HCT116 (cell line): ENCODE measurements at regions not wholly inside any gene's neighbourhood (a gene's known extent, or its start where the extent isn't known, plus 50 kb on each side); places are given as distances from the start of the nearest gene placed in this dataset.

Experiments
- SRF ChIP-seq: IDR thresholded peaks from 2 replicates; pipeline ENCODE4 v1.6.1; 2012; ENCODE audit warnings: low read depth
- TF ChIP-seq, protein P1 (sequence below), 3 experiments: fragments of 200-600 bp in 1 of 3; sonication (generic) in 1 of 3; IDR thresholded peaks in 2 of 3; conservative IDR thresholded peaks in 1 of 3; 2 replicates each; pipeline ENCODE4 v1.5.1; 2012 to 2017; ENCODE audit warnings: low read depth in 2 of 3, low read length in 2 of 3, antibody characterized with exemption in 1 of 3, borderline replicate concordance in 1 of 3, control low read depth in 1 of 3, mild to moderate bottlenecking in 1 of 3, mixed read lengths in 1 of 3, mixed run types in 1 of 3, moderate library complexity in 1 of 3; ENCODE audit not compliant: insufficient read depth in 1 of 3

DNA sequence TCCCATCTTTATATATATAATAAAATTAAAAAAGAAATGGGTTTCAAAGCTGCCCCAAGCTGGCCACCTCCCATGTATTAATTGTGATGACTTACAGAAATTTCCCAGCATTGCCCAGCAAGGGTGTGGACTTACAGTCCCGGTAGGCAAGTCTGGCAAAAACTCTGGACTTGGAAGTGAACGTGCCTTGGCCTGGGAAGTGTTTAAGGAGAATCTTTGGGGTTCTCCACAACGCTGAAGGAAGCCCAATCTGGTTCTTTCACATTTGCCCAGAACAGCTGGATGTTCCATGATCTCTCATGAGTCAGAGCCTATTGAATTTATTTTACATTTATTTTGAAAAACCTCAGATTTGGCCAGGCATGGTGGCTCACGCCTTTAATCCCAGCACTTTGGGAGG is 98.4 kb upstream of the SLC45A1 start:
- TF ChIP-seq, protein P1, sequence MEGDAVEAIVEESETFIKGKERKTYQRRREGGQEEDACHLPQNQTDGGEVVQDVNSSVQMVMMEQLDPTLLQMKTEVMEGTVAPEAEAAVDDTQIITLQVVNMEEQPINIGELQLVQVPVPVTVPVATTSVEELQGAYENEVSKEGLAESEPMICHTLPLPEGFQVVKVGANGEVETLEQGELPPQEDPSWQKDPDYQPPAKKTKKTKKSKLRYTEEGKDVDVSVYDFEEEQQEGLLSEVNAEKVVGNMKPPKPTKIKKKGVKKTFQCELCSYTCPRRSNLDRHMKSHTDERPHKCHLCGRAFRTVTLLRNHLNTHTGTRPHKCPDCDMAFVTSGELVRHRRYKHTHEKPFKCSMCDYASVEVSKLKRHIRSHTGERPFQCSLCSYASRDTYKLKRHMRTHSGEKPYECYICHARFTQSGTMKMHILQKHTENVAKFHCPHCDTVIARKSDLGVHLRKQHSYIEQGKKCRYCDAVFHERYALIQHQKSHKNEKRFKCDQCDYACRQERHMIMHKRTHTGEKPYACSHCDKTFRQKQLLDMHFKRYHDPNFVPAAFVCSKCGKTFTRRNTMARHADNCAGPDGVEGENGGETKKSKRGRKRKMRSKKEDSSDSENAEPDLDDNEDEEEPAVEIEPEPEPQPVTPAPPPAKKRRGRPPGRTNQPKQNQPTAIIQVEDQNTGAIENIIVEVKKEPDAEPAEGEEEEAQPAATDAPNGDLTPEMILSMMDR (IDR thresholded peaks at IDR 0.05 in 2 of 3, conservative IDR thresholded peaks at IDR 0.05 in 1 of 3; ENCODE audit: borderline replicate concordance in 1 of 3, insufficient read depth in 1 of 3, low read depth in 2 of 3, low read length in 2 of 3) = no peak
- no peak for TF ChIP-seq SRF
